HepG2 (cell line): ENCODE measurements at regions not wholly inside any gene's neighbourhood (a gene's known extent, or its start where the extent isn't known, plus 50 kb on each side); places are given as distances from the start of the nearest gene placed in this dataset.

ENCODE experiments used
- ATAC-seq: fragments of 200-7000 bp; cut with Tn5 transposase; 3 replicates; pipeline ENCODE4 v1.9.1; 2020; ENCODE audit warnings: mild to moderate bottlenecking, moderate library complexity
- BruUV-seq: library from RNA; stranded (reverse); fragments of 400-500 nt; replicated peaks from 2 replicates; lab custom pipeline; 2021; lab: Mats Ljungman, UMichigan
- CTCF ChIA-PET: fragments of 300-600 bp; formaldehyde crosslinking; extraction: SDS; loops from one replicate; lab custom pipeline; 2021; ENCODE audit warnings: low total read pairs, inconsistent platforms, low intra/inter-chr PET ratio; lab: Yijun Ruan, JAX
- POLR2A ChIA-PET: fragments of 350-600 bp; sonication (Branson Sonifier 250); formaldehyde crosslinking; loops from one replicate; lab custom pipeline; 2020; ENCODE audit warnings: antibody characterized with exemption, inconsistent platforms; lab: Yijun Ruan, JAX
- DNase-seq: peaks from one replicate; pipeline ENCODE4 v3.0.0-alpha.2; 2015; ENCODE audit warnings: low spot score
- FAIRE-seq: peaks from 3 replicates; lab custom pipeline; 2011; peaks lifted over from hg19 to GRCh38; lab: Jason Lieb, UNC
- H2AFZ ChIP-seq: one replicate; pipeline ENCODE4 v1.6.1; 2011; ENCODE audit warnings: low read length, inconsistent platforms
- H3K27ac ChIP-seq: fragments of 300-600 bp; 3 replicates; pipeline ENCODE4 v1.8.0; 2011; ENCODE audit warnings: mixed run types, mild to moderate bottlenecking, mixed read lengths, low read length, inconsistent platforms; ENCODE audit not compliant: insufficient read depth; ENCODE audit errors: extremely low read length
- H3K27me3 ChIP-seq, 2 experiments: fragments of 200-600 bp in 1 of 2; 2 replicates in 1 of 2; 3 replicates in 1 of 2; pipeline versions ENCODE4 v1.6.0 to v1.8.0; 2011; ENCODE audit warnings: low read length in 2 of 2, mild to moderate bottlenecking in 2 of 2, moderate library complexity in 2 of 2, inconsistent platforms in 1 of 2; ENCODE audit not compliant: insufficient read depth in 2 of 2, control insufficient read depth in 1 of 2
- H3K36me3 ChIP-seq, 2 experiments: fragments of 200-600 bp in 1 of 2; replicated peaks in 1 of 2; 2 replicates in 1 of 2; 3 replicates in 1 of 2; pipeline versions ENCODE4 v1.5.1 to v1.8.0; 2011; ENCODE audit warnings: low read length in 2 of 2, inconsistent platforms in 1 of 2; ENCODE audit not compliant: insufficient read depth in 2 of 2, control insufficient read depth in 1 of 2
- H3K4me1 ChIP-seq: 2 replicates; pipeline ENCODE4 v1.5.1; 2012; ENCODE audit warnings: low read length, inconsistent platforms; ENCODE audit not compliant: insufficient read depth
- H3K4me2 ChIP-seq: 2 replicates; pipeline ENCODE4 v1.6.0; 2011; ENCODE audit warnings: low read depth, low read length, inconsistent platforms
- H3K4me3 ChIP-seq, 3 experiments: fragments of 200-600 bp in 1 of 3; sonication (generic), shearing (Covaris generic) in 1 of 3; replicated peaks in 1 of 3; 2 replicates each; pipeline ENCODE4 v1.5.1; 2011 to 2016; ENCODE audit warnings: low read length in 3 of 3, inconsistent platforms in 2 of 3, low read depth in 2 of 3, mild to moderate bottlenecking in 2 of 3, control low read depth in 1 of 3, mixed read lengths in 1 of 3; ENCODE audit not compliant: insufficient read depth in 1 of 3
- H3K79me2 ChIP-seq: one replicate; pipeline ENCODE4 v1.6.1; 2011; ENCODE audit warnings: low read length, inconsistent platforms; ENCODE audit not compliant: insufficient read depth
- H3K9ac ChIP-seq: 2 replicates; pipeline ENCODE4 v1.6.0; 2011; ENCODE audit warnings: mild to moderate bottlenecking, low read depth, low read length, inconsistent platforms; ENCODE audit not compliant: insufficient read depth
- H3K9me3 ChIP-seq: 2 replicates; pipeline ENCODE4 v1.5.1; 2012; ENCODE audit warnings: mild to moderate bottlenecking, low read length
- H4K20me1 ChIP-seq: 2 replicates; pipeline ENCODE4 v1.6.0; 2011; ENCODE audit warnings: inconsistent platforms, mild to moderate bottlenecking, low read length, moderate library complexity; ENCODE audit not compliant: insufficient read depth
- ATF7 ChIP-seq, 2 experiments: fragments of 450-650 bp in 1 of 2; sonication (generic) in 1 of 2; formaldehyde crosslinking in 1 of 2; IDR thresholded peaks; 2 replicates each; pipeline versions ENCODE4 v1.4.0 to v1.6.1; 2016 to 2020; ENCODE audit warnings: antibody characterized with exemption in 1 of 2, mild to moderate bottlenecking in 1 of 2, missing genetic modification reagents in 1 of 2
- BRF2 ChIP-seq: sonication (generic); formaldehyde crosslinking; IDR thresholded peaks from 2 replicates; pipeline ENCODE4 v1.8.1; 2022; ENCODE audit warnings: mild to moderate bottlenecking, missing genetic modification reagents
- NRL ChIP-seq: sonication (generic); formaldehyde crosslinking; IDR thresholded peaks from 2 replicates; pipeline ENCODE4 v1.5.0; 2020; ENCODE audit warnings: missing genetic modification reagents, mild to moderate bottlenecking, moderate library complexity, borderline replicate concordance
- STAT5B ChIP-seq: sonication (generic); formaldehyde crosslinking; IDR thresholded peaks from 2 replicates; pipeline ENCODE4 v1.4.0; 2020; ENCODE audit warnings: missing genetic modification reagents
- YEATS4 ChIP-seq: sonication (generic); formaldehyde crosslinking; IDR thresholded peaks from 2 replicates; pipeline ENCODE4 v1.4.0; 2020; ENCODE audit warnings: missing genetic modification reagents, borderline replicate concordance
- ZBTB33 ChIP-seq: sonication (generic); formaldehyde crosslinking; IDR thresholded peaks from 2 replicates; pipeline ENCODE4 v1.4.0; 2020; ENCODE audit warnings: missing genetic modification reagents
- ZMAT5 ChIP-seq: sonication (generic); formaldehyde crosslinking; IDR thresholded peaks from 2 replicates; pipeline ENCODE4 v1.5.0; 2020; ENCODE audit warnings: mild to moderate bottlenecking, low read depth, missing genetic modification reagents, borderline replicate concordance
- ZNF292 ChIP-seq: sonication (generic); formaldehyde crosslinking; IDR thresholded peaks from 2 replicates; pipeline ENCODE4 v1.8.1; 2022; ENCODE audit warnings: mild to moderate bottlenecking, low read depth, missing genetic modification reagents, borderline replicate concordance
- ZNF34 ChIP-seq: sonication (generic); formaldehyde crosslinking; IDR thresholded peaks from 2 replicates; pipeline ENCODE4 v1.4.0; 2020; ENCODE audit warnings: mild to moderate bottlenecking, missing genetic modification reagents, borderline replicate concordance
- ZNF773 ChIP-seq: sonication (generic); formaldehyde crosslinking; IDR thresholded peaks from 2 replicates; pipeline ENCODE4 v1.4.0; 2020; ENCODE audit warnings: missing genetic modification reagents, borderline replicate concordance
- ZSCAN5A ChIP-seq: sonication (generic); formaldehyde crosslinking; IDR thresholded peaks from 2 replicates; pipeline ENCODE4 v1.8.0; 2022; ENCODE audit warnings: mild to moderate bottlenecking, missing genetic modification reagents, borderline replicate concordance
- WGBS: methylation state at CpG from one replicate; pipeline ENCODE4 v1.1.6; 2017; ENCODE audit warnings: low lambda C conversion rate; 5-methylcytosine and 5-hydroxymethylcytosine counted together
- in situ Hi-C: cut with HindIII; loops from 2 replicates; pipeline ENCODE4 v1.10.0; 2017; ENCODE audit warnings: low pct_unique_long_range_greater_than_20kb; ENCODE audit not compliant: extremely low pct_ligation_motif_present
- intact Hi-C: fragments of 100-400 bp; cut with micrococcal nuclease; formaldehyde crosslinking; loops from one replicate; pipeline ENCODE4 v1.10.0; 2022; ENCODE audit not compliant: unreplicated experiment

- TF ChIP-seq ZNF292 (CRISPR knock-in tag) (no peak), ZBTB33 (CRISPR knock-in tag) (no peak)
- TF ChIP-seq, all 625 proteins: peak for 0
Observed at GRCh38 chr5:103428411-103428871, 134.1 kb downstream of the NUDT12 start (continued).

- no TSS peak for BruUV-seq
- H3K4me1 ChIP-seq, result peaks cover 5% of the 10 kb centered on the region; the same call in 1 of the 2 replicates
- no peaks in the 10 kb centered on the region for H3K27me3 ChIP-seq
- ATAC-seq, result no peak
- no peaks in the 10 kb centered on the region for H3K36me3 ChIP-seq
- in situ Hi-C loops (no loop called here), intact Hi-C loops (no loop called here)
- no peak overlapping the region for H2AFZ ChIP-seq
- H3K27ac ChIP-seq, result no peak overlapping the region
- H3K9ac ChIP-seq, result no peak overlapping the region
- H3K4me3 ChIP-seq, result no peak overlapping the region
- ChIA-PET POLR2A (no interaction called here), CTCF (no interaction called here)
- H3K4me2 ChIP-seq, result no peak overlapping the region
- no peaks in the 10 kb centered on the region for H4K20me1 ChIP-seq
- TF ChIP-seq YEATS4 (CRISPR knock-in tag) (no peak), ZNF773 (CRISPR knock-in tag) (no peak), ZMAT5 (CRISPR knock-in tag) (no peak), ZNF34 (CRISPR knock-in tag) (no peak), BRF2 (no peak), ATF7 (IDR thresholded peaks at IDR 0.05) (no peak), ATF7 (CRISPR knock-in tag; IDR thresholded peaks at IDR 0.05) (no peak), STAT5B (CRISPR knock-in tag) (no peak), NRL (CRISPR knock-in tag) (no peak), ZSCAN5A (CRISPR knock-in tag) (no peak)
- no peak for DNase-seq
- WGBS, result 56% methylated on average over 3 of the region's 3 CpGs
- H3K79me2 ChIP-seq, result no peaks in the 10 kb centered on the region
- FAIRE-seq, result no peak
- H3K9me3 ChIP-seq, result no peaks in the 10 kb centered on the region
Observed at GRCh38 chr5:103427326-103427725, 135.3 kb downstream of the NUDT12 start.
